ENCODE measurements at regions not wholly inside any gene's neighbourhood (a gene's known extent, or its start where the extent isn't known, plus 50 kb on each side); places are given as distances from the start of the nearest gene placed in this dataset.

DNA sequence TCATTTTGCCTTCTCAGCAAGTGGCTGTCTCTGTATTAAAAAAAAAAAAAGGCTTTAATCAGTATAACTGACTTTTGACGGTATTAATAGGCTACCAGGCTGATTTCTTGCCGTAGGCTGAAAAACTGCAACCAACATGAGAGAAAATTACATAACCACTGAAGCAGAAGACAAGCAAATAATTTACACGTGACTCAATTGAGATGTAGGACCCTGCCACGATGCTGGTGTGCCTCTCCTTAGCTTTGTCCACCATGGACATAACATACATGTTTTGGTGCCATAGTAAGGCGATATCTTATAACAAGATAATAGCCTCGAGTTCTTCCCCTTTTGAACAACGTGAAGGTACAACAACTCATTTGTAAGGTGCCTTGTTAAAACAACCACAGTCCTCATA, 88.7 kb upstream of the GRIP1 start:
- no peak overlapping the region for H3K4me3 ChIP-seq
- H3K79me2 ChIP-seq (ENCODE audit: control insufficient read depth, insufficient read depth, low read length), result no peaks in the 10 kb centered on the region
- H3K36me3 ChIP-seq (ENCODE audit: control insufficient read depth, insufficient read depth, low read length), result no peaks in the 10 kb centered on the region
- no peaks in the 10 kb centered on the region for H4K20me1 ChIP-seq (replicated peaks; ENCODE audit: control insufficient read depth, insufficient read depth, low read length)
- 0% methylated on average over 7 of the region's 7 CpGs for WGBS (ENCODE audit: insufficient coverage, low coverage, missing lambda C conversion rate)
- H3K4me2 ChIP-seq (ENCODE audit: insufficient read depth, low read length), result no peak overlapping the region
- no peak for TF ChIP-seq PML (IDR thresholded peaks at IDR 0.05; ENCODE audit: low read length)
- TF ChIP-seq, protein P1, sequence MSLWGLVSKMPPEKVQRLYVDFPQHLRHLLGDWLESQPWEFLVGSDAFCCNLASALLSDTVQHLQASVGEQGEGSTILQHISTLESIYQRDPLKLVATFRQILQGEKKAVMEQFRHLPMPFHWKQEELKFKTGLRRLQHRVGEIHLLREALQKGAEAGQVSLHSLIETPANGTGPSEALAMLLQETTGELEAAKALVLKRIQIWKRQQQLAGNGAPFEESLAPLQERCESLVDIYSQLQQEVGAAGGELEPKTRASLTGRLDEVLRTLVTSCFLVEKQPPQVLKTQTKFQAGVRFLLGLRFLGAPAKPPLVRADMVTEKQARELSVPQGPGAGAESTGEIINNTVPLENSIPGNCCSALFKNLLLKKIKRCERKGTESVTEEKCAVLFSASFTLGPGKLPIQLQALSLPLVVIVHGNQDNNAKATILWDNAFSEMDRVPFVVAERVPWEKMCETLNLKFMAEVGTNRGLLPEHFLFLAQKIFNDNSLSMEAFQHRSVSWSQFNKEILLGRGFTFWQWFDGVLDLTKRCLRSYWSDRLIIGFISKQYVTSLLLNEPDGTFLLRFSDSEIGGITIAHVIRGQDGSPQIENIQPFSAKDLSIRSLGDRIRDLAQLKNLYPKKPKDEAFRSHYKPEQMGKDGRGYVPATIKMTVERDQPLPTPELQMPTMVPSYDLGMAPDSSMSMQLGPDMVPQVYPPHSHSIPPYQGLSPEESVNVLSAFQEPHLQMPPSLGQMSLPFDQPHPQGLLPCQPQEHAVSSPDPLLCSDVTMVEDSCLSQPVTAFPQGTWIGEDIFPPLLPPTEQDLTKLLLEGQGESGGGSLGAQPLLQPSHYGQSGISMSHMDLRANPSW (CRISPR knock-in tag; IDR thresholded peaks at IDR 0.05), result no peak
- TF ChIP-seq CREBBP (IDR thresholded peaks at IDR 0.05; ENCODE audit: low read depth, low read length), result no peak
- H3K4me1 ChIP-seq (replicated peaks in 1 of 2; ENCODE audit: control insufficient read depth in 2 of 2, insufficient read depth in 2 of 2, low read length in 2 of 2), result no peaks in the 10 kb centered on the region
- H3K27ac ChIP-seq (ENCODE audit: extremely low read depth, low read depth, low read length), result no peak overlapping the region
- no TSS peak for BruUV-seq (replicated peaks)
- POLR2A ChIA-PET, result no interaction called here
- FAIRE-seq, result no peak
- in situ Hi-C loops (cut with MboI), result no loop called here
- H2AFZ ChIP-seq (ENCODE audit: low read depth, low read length), result no peak overlapping the region
- intact Hi-C loops (cut with micrococcal nuclease), result no loop called here
- CTCF ChIA-PET (ENCODE audit: low intra/inter-chr PET ratio), result no interaction called here
- H3K27me3 ChIP-seq (ENCODE audit: control insufficient read depth in 2 of 2, insufficient read depth in 2 of 2, low read length in 2 of 2), result no peaks in the 10 kb centered on the region
- no peaks in the 10 kb centered on the region for H3K9me3 ChIP-seq (replicated peaks; ENCODE audit: control insufficient read depth, insufficient read depth, low read depth, low read length)
- no peak for DNase-seq (ENCODE audit: extremely low read depth in 1 of 4, low spot score in 3 of 4)
- H3K9ac ChIP-seq (ENCODE audit: insufficient read depth in 1 of 2, low read depth in 2 of 2, low read length in 2 of 2), result no peak overlapping the region
- no peak for ATAC-seq
- H3K9me1 ChIP-seq (ENCODE audit: control insufficient read depth, insufficient read depth, low read length), result no peaks in the 10 kb centered on the region

DNA sequence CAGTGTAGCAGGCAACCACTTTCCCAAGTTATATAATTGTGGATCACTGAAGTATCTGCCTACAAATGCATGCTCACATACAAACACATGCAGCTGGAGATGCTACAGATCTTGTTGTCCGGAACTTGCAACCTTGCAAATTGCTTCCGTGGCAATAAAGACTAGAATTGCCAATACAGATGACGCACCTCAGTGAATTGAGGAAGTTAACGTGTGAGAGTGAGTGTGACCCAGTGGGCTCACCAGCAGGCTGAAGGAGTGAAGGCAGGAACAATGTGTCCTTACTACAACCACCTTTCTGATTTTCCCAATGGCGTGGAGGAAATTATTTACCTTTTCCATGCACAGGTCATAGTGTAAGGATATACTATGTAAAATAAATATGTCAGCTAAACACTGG, 89.4 kb upstream of the GRIP1 start:
- CTCF ChIA-PET (ENCODE audit: low intra/inter-chr PET ratio), result no interaction called here
- Histone ChIP-seq H3K27me3 (ENCODE audit: control insufficient read depth in 2 of 2, insufficient read depth in 2 of 2, low read length in 2 of 2) (no peaks in the 10 kb centered on the region), H3K9me1 (ENCODE audit: control insufficient read depth, insufficient read depth, low read length) (no peaks in the 10 kb centered on the region), H4K20me1 (replicated peaks; ENCODE audit: control insufficient read depth, insufficient read depth, low read length) (no peaks in the 10 kb centered on the region), H3K79me2 (ENCODE audit: control insufficient read depth, insufficient read depth, low read length) (no peaks in the 10 kb centered on the region), H3K4me2 (ENCODE audit: insufficient read depth, low read length) (no peak overlapping the region), H3K4me1 (replicated peaks in 1 of 2; ENCODE audit: control insufficient read depth in 2 of 2, insufficient read depth in 2 of 2, low read length in 2 of 2) (no peaks in the 10 kb centered on the region), H3K9me3 (replicated peaks; ENCODE audit: control insufficient read depth, insufficient read depth, low read depth, low read length) (no peaks in the 10 kb centered on the region), H3K27ac (ENCODE audit: extremely low read depth, low read depth, low read length) (no peak overlapping the region), H3K4me3 (no peak overlapping the region), H2AFZ (ENCODE audit: low read depth, low read length) (no peak overlapping the region), H3K36me3 (ENCODE audit: control insufficient read depth, insufficient read depth, low read length) (no peaks in the 10 kb centered on the region), H3K9ac (ENCODE audit: insufficient read depth in 1 of 2, low read depth in 2 of 2, low read length in 2 of 2) (no peak overlapping the region)
- ATAC-seq (no peak), DNase-seq (ENCODE audit: extremely low read depth in 1 of 4, low spot score in 3 of 4) (no peak), FAIRE-seq (no peak)
- POLR2A ChIA-PET, result no interaction called here
- WGBS (ENCODE audit: insufficient coverage, low coverage, missing lambda C conversion rate), result 2% methylated on average over 5 of the region's 5 CpGs
- in situ Hi-C loops (cut with MboI), result no loop called here
- no peak for TF ChIP-seq NR4A1 (CRISPR knock-in tag; IDR thresholded peaks at IDR 0.05)
- no peak for TF ChIP-seq NR4A1 (tag; IDR thresholded peaks at IDR 0.05)
- no peak for TF ChIP-seq BRCA1 (IDR thresholded peaks at IDR 0.05)
- TF ChIP-seq BRCA1 (CRISPR knock-in tag; IDR thresholded peaks at IDR 0.05), result no peak
- no peak for TF ChIP-seq HLTF (IDR thresholded peaks at IDR 0.05)
- TF ChIP-seq ZNF143 (CRISPR knock-in tag; IDR thresholded peaks at IDR 0.05), result no peak
- no peak for TF ChIP-seq ZC3H11A (IDR thresholded peaks at IDR 0.05; ENCODE audit: low read depth, low read length)
- TF ChIP-seq ZBTB9 (CRISPR knock-in tag; IDR thresholded peaks at IDR 0.05), result no peak
- no peak for TF ChIP-seq ZFP36 (IDR thresholded peaks at IDR 0.05; ENCODE audit: low read depth, low read length, partially characterized antibody)
- no TSS peak for BruUV-seq (replicated peaks)
- intact Hi-C loops (cut with micrococcal nuclease), result no loop called here

Measured in K562 (cell line).